Spleen (tissue), 7 donors: ENCODE measurements at regions not wholly inside any gene's neighbourhood (a gene's known extent, or its start where the extent isn't known, plus 50 kb on each side); places are given as distances from the start of the nearest gene placed in this dataset.

Experiments
- CTCF ChIP-seq, 11 experiments: fragments of 200-600 bp in 7 of 11; fragments of 450-650 bp in 4 of 11; sonication (generic) in 4 of 11; IDR thresholded peaks in 8 of 11; conservative IDR thresholded peaks in 3 of 11; 1 replicate in 7 of 11; 2 replicates in 4 of 11; pipeline versions ENCODE4 v1.4.0 to v1.8.0; 2016 to 2021; ENCODE audit warnings: antibody characterized with exemption in 11 of 11, inconsistent platforms in 4 of 11, mild to moderate bottlenecking in 1 of 11
- POLR2A ChIP-seq, 3 donors: fragments of 450-650 bp; IDR thresholded peaks; one replicate each; pipeline ENCODE4 v1.5.1; 2017; ENCODE audit warnings: antibody characterized with exemption in 3 of 3, mild to moderate bottlenecking in 1 of 3
- POLR2AphosphoS5 ChIP-seq, 3 donors: sonication (generic); formaldehyde crosslinking; IDR thresholded peaks; one replicate each; pipeline ENCODE4 v1.5.1; 2017; ENCODE audit warnings: antibody characterized with exemption in 3 of 3
- donor health status: DM: no; HTN: no; CAD: no; lungs with moderate emphysema.
- donor health status: DM: no; HTN: no; CAD: no.
- donor health status: DM: no; HTN: no; CAD: no.

- TF ChIP-seq POLR2A (IDR thresholded peaks at IDR 0.05) (no peak), CTCF (IDR thresholded peaks at IDR 0.05 in 8 of 11, conservative IDR thresholded peaks at IDR 0.05 in 3 of 11) (no peak), POLR2AphosphoS5 (IDR thresholded peaks at IDR 0.05) (no peak)
Measured at GRCh38 chr21:45344576-45344975, 56.9 kb upstream of the POFUT2 start.
